ENCODE measurements at regions not wholly inside any gene's neighbourhood (a gene's known extent, or its start where the extent isn't known, plus 50 kb on each side); places are given as distances from the start of the nearest gene placed in this dataset.
"Not testable (repeated sequence)": the region's sequence is repeated elsewhere in the genome, so short reads cannot be mapped to it uniquely, and the experiment has no call there.

DNA sequence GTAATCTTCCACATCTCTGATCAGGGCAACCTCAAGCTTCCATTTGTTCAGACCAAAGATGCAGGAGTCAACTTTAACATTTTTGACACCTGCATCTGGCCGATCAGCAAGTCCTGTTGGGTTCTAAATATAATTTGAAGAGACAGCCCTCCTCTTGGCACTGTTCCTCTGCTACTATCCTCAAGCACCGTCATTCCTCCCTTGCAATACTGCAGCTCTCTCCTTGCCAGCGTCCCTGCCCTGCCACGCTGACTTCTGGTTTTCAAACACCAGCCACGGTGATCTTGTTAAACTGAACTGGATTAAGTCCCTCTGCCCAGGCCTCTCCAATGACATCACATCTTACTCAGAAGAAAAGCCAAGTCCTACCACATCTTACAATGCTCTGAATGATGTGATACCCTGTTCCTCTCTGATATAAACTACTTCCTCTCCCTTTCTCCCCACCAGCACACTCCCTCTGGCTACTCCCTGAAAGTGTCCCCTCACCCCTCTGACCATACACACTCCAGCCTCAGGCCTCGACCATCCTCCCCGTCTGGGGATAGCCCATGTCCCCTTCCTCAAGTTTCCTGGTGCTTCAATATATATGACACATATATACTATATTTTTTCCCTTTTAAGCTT lies 310.8 kb upstream of the CHRNA7 start:
- not testable (repeated sequence) for H3K9me3 ChIP-seq (ENCODE audit: control insufficient read depth in 1 of 2, low read length in 2 of 2); H3K27me3 ChIP-seq (ENCODE audit: low read depth, low read length); H3K27ac ChIP-seq (ENCODE audit: low read length); H3K4me1 ChIP-seq (ENCODE audit: control insufficient read depth in 1 of 2, insufficient read depth in 2 of 2, low read length in 2 of 2); H3K36me3 ChIP-seq (ENCODE audit: control insufficient read depth in 1 of 2, insufficient read depth in 2 of 2, low read length in 2 of 2); H3K4me3 ChIP-seq (ENCODE audit: low read depth in 1 of 2, low read length in 2 of 2)

DNA sequence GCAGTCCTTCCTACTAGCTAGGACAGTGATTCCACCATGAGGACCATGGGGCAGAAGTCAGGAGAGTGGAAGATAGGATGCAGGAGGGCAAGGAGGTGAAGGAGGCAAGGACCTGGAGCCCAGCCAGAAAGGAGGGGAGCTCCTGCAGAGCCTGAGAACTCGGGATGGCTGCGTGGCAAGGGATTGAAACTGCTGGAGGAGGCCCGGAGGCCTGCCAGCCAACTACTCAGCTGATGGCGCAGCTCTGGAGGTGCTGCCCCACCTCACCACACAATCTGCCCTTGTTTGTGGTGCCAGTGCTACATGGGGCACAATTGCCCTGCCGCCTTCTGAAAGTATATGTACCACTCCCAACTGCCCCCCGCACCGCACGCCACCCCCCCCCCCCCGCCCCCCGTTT lies 307.3 kb upstream of the CHRNA7 start:
- not testable (repeated sequence) for H3K9me3 ChIP-seq (ENCODE audit: control insufficient read depth in 1 of 2, low read length in 2 of 2); H3K27me3 ChIP-seq (ENCODE audit: low read depth, low read length); H3K27ac ChIP-seq (ENCODE audit: low read length); H3K4me3 ChIP-seq (ENCODE audit: low read depth in 1 of 2, low read length in 2 of 2); H3K36me3 ChIP-seq (ENCODE audit: control insufficient read depth in 1 of 2, insufficient read depth in 2 of 2, low read length in 2 of 2); H3K4me1 ChIP-seq (ENCODE audit: control insufficient read depth in 1 of 2, insufficient read depth in 2 of 2, low read length in 2 of 2)

GRCh38 chr15:31724903-31725302 lies 305.4 kb upstream of the CHRNA7 start:
- H3K9me3 ChIP-seq (ENCODE audit: control insufficient read depth in 1 of 2, low read length in 2 of 2); H3K27me3 ChIP-seq (ENCODE audit: low read depth, low read length); H3K36me3 ChIP-seq (ENCODE audit: control insufficient read depth in 1 of 2, insufficient read depth in 2 of 2, low read length in 2 of 2); H3K27ac ChIP-seq (ENCODE audit: low read length); H3K4me1 ChIP-seq (ENCODE audit: control insufficient read depth in 1 of 2, insufficient read depth in 2 of 2, low read length in 2 of 2); H3K4me3 ChIP-seq (ENCODE audit: low read depth in 1 of 2, low read length in 2 of 2): not testable (repeated sequence)

GRCh38 chr15:31725619-31726018 lies 304.7 kb upstream of the CHRNA7 start:
- H3K4me1 ChIP-seq (ENCODE audit: control insufficient read depth in 1 of 2, insufficient read depth in 2 of 2, low read length in 2 of 2); H3K9me3 ChIP-seq (ENCODE audit: control insufficient read depth in 1 of 2, low read length in 2 of 2); H3K36me3 ChIP-seq (ENCODE audit: control insufficient read depth in 1 of 2, insufficient read depth in 2 of 2, low read length in 2 of 2); H3K27me3 ChIP-seq (ENCODE audit: low read depth, low read length); H3K4me3 ChIP-seq (ENCODE audit: low read depth in 1 of 2, low read length in 2 of 2); H3K27ac ChIP-seq (ENCODE audit: low read length): not testable (repeated sequence)

DNA sequence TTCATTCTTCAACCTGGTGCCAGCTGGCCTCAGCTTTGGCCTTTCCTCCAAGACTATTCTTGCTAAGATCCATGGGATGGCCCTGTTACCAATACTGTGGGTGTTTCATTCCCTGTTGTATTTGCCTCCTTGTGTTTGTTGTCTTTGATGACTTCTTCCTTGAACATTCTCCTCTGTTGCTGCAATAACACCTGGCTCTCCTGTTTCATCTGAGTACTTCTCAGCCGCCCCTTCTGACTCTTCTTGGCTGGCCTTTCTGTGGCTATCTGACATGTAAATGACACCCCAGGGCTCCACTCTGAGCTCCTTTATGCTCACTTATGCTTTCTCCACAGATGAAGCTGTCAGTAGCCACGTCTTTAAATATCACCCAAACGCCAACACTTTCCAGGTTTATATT lies 302.7 kb upstream of the CHRNA7 start:
- H3K36me3 ChIP-seq (ENCODE audit: control insufficient read depth in 1 of 2, insufficient read depth in 2 of 2, low read length in 2 of 2), result no peaks in the 10 kb centered on the region
- H3K27me3 ChIP-seq (ENCODE audit: low read depth, low read length), result no peaks in the 10 kb centered on the region
- H3K9me3 ChIP-seq (ENCODE audit: control insufficient read depth in 1 of 2, low read length in 2 of 2), result no peaks in the 10 kb centered on the region
- H3K27ac ChIP-seq (ENCODE audit: low read length), result no peak overlapping the region
- no peak overlapping the region for H3K4me3 ChIP-seq (ENCODE audit: low read depth in 1 of 2, low read length in 2 of 2)
- no peaks in the 10 kb centered on the region for H3K4me1 ChIP-seq (ENCODE audit: control insufficient read depth in 1 of 2, insufficient read depth in 2 of 2, low read length in 2 of 2)

- no peaks in the 10 kb centered on the region for H3K4me1 ChIP-seq (ENCODE audit: control insufficient read depth in 1 of 2, insufficient read depth in 2 of 2, low read length in 2 of 2)
- no peak overlapping the region for H3K4me3 ChIP-seq (ENCODE audit: low read depth in 1 of 2, low read length in 2 of 2)
- H3K27ac ChIP-seq (ENCODE audit: low read length), result no peak overlapping the region
- H3K36me3 ChIP-seq (ENCODE audit: control insufficient read depth in 1 of 2, insufficient read depth in 2 of 2, low read length in 2 of 2), result no peaks in the 10 kb centered on the region
- H3K27me3 ChIP-seq (ENCODE audit: low read depth, low read length), result no peaks in the 10 kb centered on the region
- peaks cover 0 to 2% of the 10 kb centered on the region in 2 donors for H3K9me3 ChIP-seq (ENCODE audit: control insufficient read depth in 1 of 2, low read length in 2 of 2)
These were observed 297.6 kb upstream of the CHRNA7 start for GRCh38 chr15:31732726-31733125.

- H3K27me3 ChIP-seq (ENCODE audit: low read depth, low read length), result no peaks in the 10 kb centered on the region
These were observed 296.9 kb upstream of the CHRNA7 start for GRCh38 chr15:31733424-31733823.

DNA sequence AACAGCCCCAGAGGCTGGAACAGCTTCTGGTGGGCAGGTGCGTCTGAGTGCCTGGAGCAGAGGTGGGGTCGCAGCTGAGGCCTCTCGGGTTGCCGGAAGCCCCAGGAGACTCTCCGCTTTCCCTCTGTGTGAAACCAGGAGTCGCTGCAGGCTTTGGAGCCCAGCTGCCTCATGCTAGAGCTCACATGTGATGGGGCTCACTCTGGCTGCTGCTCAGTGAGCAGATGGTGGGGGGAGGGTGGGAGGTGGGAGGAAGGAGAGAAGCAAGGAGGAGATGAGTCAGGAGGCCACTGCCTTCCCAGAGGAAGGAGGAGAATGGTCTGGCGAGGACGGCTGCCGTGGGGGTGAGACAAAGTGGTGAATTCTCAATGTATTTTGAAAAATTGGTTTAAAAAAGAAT lies 290.1 kb upstream of the CHRNA7 start:
- H3K27ac ChIP-seq (ENCODE audit: low read length), result no peak overlapping the region
- no peaks in the 10 kb centered on the region for H3K4me1 ChIP-seq (ENCODE audit: control insufficient read depth in 1 of 2, insufficient read depth in 2 of 2, low read length in 2 of 2)
- no peaks in the 10 kb centered on the region for H3K27me3 ChIP-seq (ENCODE audit: low read depth, low read length)
- H3K4me3 ChIP-seq (ENCODE audit: low read depth in 1 of 2, low read length in 2 of 2), result no peak overlapping the region
- no peaks in the 10 kb centered on the region for H3K36me3 ChIP-seq (ENCODE audit: control insufficient read depth in 1 of 2, insufficient read depth in 2 of 2, low read length in 2 of 2)
- H3K9me3 ChIP-seq (ENCODE audit: control insufficient read depth in 1 of 2, low read length in 2 of 2), result peaks cover 0 to 2% of the 10 kb centered on the region in 2 donors

More at GRCh38 chr15:31733424-31733823, 296.9 kb upstream of the CHRNA7 start:
- H3K36me3 ChIP-seq (ENCODE audit: control insufficient read depth in 1 of 2, insufficient read depth in 2 of 2, low read length in 2 of 2), result no peaks in the 10 kb centered on the region
- no peak overlapping the region for H3K27ac ChIP-seq (ENCODE audit: low read length)
- no peaks in the 10 kb centered on the region for H3K4me1 ChIP-seq (ENCODE audit: control insufficient read depth in 1 of 2, insufficient read depth in 2 of 2, low read length in 2 of 2)
- H3K4me3 ChIP-seq (ENCODE audit: low read depth in 1 of 2, low read length in 2 of 2), result no peak overlapping the region
- peaks cover 0 to 2% of the 10 kb centered on the region in 2 donors for H3K9me3 ChIP-seq (ENCODE audit: control insufficient read depth in 1 of 2, low read length in 2 of 2)

DNA sequence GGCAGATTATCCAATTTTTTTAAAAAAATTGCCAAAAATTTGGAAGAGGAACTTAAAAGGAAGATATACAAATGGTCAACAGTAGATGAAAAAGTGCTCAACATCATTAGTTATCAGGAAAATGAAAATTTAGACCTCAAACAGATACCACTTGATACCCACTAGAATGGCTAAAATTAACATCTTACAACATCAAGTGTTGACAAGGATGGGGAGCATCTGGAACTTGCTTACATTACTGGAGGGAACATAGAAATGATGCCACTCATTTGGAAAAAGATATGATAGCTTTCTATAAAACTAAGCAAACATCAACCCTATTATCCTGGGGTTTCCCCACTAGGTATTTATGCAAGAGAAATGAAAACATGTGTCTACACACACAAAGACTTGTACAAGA lies 284.5 kb upstream of the CHRNA7 start:
- Histone ChIP-seq H3K4me3 (ENCODE audit: low read depth in 1 of 2, low read length in 2 of 2) (no peak overlapping the region), H3K4me1 (ENCODE audit: control insufficient read depth in 1 of 2, insufficient read depth in 2 of 2, low read length in 2 of 2) (no peaks in the 10 kb centered on the region), H3K27me3 (ENCODE audit: low read depth, low read length) (no peaks in the 10 kb centered on the region), H3K27ac (ENCODE audit: low read length) (no peak overlapping the region), H3K36me3 (ENCODE audit: control insufficient read depth in 1 of 2, insufficient read depth in 2 of 2, low read length in 2 of 2) (no peaks in the 10 kb centered on the region), H3K9me3 (ENCODE audit: control insufficient read depth in 1 of 2, low read length in 2 of 2) (peaks cover 0 to 3% of the 10 kb centered on the region in 2 donors)

DNA sequence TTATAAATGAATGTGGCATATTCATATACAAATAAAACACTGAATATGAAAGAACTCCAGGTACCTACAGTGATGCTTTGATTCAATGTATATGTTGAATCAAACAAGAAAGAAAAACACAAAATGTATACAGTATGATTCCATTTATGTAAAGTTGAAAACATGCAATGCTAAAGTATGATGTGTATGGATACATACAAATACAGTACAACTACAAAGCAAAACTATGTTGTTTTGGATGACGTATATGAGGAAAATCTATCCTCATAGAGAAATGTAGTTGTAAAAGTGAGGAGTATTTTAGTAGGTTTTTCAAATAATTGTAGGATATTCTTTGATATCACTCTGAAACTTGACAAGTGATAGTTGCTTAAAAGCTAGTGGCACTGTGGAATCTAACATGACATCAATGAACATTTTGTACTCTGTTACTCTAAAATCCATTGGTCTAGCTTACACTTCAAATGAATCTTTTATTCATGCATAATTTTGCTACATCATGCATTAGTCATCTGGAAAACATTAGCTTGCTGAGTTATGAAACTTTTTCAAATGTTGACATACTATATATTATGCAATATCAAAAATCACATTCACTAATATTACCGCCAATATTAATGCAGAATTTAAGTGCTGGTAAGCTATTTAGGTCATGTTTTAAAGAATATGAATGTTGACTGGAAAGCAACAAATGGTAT lies 278.1 kb upstream of the CHRNA7 start:
- no peaks in the 10 kb centered on the region for H3K4me1 ChIP-seq (ENCODE audit: control insufficient read depth in 1 of 2, insufficient read depth in 2 of 2, low read length in 2 of 2)
- no peaks in the 10 kb centered on the region for H3K36me3 ChIP-seq (ENCODE audit: control insufficient read depth in 1 of 2, insufficient read depth in 2 of 2, low read length in 2 of 2)
- H3K4me3 ChIP-seq (ENCODE audit: low read depth in 1 of 2, low read length in 2 of 2), result no peak overlapping the region
- H3K27ac ChIP-seq (ENCODE audit: low read length), result no peak overlapping the region
- no peaks in the 10 kb centered on the region for H3K9me3 ChIP-seq (ENCODE audit: control insufficient read depth in 1 of 2, low read length in 2 of 2)
- H3K27me3 ChIP-seq (ENCODE audit: low read depth, low read length), result no peaks in the 10 kb centered on the region

DNA sequence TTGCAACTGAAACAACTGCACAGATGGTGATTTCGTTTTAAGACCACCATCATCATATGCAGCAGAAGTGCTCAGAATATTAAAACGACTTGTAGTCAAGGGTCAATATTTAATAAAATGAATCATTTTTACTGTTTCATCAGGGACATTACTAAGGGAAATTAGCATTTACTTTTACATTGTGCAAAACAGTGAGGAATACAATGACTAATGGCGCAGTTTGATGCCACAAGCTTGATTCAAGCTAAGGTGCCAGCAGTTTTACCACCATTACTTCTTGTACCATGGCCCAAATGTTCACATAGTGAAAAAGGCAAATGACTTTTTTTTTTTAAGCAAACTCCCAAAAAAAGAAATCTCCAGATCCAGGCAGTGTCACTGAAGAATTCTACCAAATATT lies 277.4 kb upstream of the CHRNA7 start:
- H3K27ac ChIP-seq (ENCODE audit: low read length), result no peak overlapping the region
- no peaks in the 10 kb centered on the region for H3K9me3 ChIP-seq (ENCODE audit: control insufficient read depth in 1 of 2, low read length in 2 of 2)
- H3K4me3 ChIP-seq (ENCODE audit: low read depth in 1 of 2, low read length in 2 of 2), result no peak overlapping the region
- H3K27me3 ChIP-seq (ENCODE audit: low read depth, low read length), result no peaks in the 10 kb centered on the region
- H3K4me1 ChIP-seq (ENCODE audit: control insufficient read depth in 1 of 2, insufficient read depth in 2 of 2, low read length in 2 of 2), result no peaks in the 10 kb centered on the region
- H3K36me3 ChIP-seq (ENCODE audit: control insufficient read depth in 1 of 2, insufficient read depth in 2 of 2, low read length in 2 of 2), result no peaks in the 10 kb centered on the region

GRCh38 chr15:31758126-31758525 lies 272.2 kb upstream of the CHRNA7 start:
- Histone ChIP-seq H3K4me3 (ENCODE audit: low read depth in 1 of 2, low read length in 2 of 2) (no peak overlapping the region), H3K27me3 (ENCODE audit: low read depth, low read length) (no peaks in the 10 kb centered on the region), H3K4me1 (ENCODE audit: control insufficient read depth in 1 of 2, insufficient read depth in 2 of 2, low read length in 2 of 2) (no peaks in the 10 kb centered on the region), H3K36me3 (ENCODE audit: control insufficient read depth in 1 of 2, insufficient read depth in 2 of 2, low read length in 2 of 2) (no peaks in the 10 kb centered on the region), H3K9me3 (ENCODE audit: control insufficient read depth in 1 of 2, low read length in 2 of 2) (no peaks in the 10 kb centered on the region), H3K27ac (ENCODE audit: low read length) (no peak overlapping the region)

Measured in muscle layer of duodenum (tissue), 2 donors.